ENCODE measurements at regions not wholly inside any gene's neighbourhood (a gene's known extent, or its start where the extent isn't known, plus 50 kb on each side); places are given as distances from the start of the nearest gene placed in this dataset.

DNA sequence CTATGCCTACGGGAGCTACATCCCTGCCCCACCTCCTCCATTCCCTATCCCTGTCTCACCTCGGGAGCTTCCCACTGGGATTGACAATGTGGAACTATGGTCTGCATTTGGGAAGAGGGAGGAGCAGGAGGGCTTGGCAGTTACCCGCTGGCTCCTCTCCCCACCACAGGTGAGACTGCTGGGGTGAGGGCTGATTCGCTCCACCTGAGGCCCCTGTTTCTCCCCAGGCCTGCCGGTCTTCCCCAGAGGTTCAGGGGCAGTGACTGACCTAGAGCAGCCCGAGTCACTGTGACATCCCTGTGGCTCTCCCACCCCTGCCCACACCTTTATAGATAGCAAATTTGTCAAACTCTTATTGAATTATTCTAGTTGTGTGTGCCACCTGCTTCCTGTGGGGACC, 252.6 kb downstream of the GLRX3 start:
- no peak overlapping the region for H3K4me3 ChIP-seq (ENCODE audit: low read depth, low read length)
- ChIA-PET CTCF (no interaction called here), POLR2A (no interaction called here)
- DNase-seq (ENCODE audit: low read depth, low spot score), result no peak
- TF ChIP-seq, protein P1, sequence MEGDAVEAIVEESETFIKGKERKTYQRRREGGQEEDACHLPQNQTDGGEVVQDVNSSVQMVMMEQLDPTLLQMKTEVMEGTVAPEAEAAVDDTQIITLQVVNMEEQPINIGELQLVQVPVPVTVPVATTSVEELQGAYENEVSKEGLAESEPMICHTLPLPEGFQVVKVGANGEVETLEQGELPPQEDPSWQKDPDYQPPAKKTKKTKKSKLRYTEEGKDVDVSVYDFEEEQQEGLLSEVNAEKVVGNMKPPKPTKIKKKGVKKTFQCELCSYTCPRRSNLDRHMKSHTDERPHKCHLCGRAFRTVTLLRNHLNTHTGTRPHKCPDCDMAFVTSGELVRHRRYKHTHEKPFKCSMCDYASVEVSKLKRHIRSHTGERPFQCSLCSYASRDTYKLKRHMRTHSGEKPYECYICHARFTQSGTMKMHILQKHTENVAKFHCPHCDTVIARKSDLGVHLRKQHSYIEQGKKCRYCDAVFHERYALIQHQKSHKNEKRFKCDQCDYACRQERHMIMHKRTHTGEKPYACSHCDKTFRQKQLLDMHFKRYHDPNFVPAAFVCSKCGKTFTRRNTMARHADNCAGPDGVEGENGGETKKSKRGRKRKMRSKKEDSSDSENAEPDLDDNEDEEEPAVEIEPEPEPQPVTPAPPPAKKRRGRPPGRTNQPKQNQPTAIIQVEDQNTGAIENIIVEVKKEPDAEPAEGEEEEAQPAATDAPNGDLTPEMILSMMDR (IDR thresholded peaks at IDR 0.05; ENCODE audit: insufficient read depth, low read length, missing control alignments), result no peak

DNA sequence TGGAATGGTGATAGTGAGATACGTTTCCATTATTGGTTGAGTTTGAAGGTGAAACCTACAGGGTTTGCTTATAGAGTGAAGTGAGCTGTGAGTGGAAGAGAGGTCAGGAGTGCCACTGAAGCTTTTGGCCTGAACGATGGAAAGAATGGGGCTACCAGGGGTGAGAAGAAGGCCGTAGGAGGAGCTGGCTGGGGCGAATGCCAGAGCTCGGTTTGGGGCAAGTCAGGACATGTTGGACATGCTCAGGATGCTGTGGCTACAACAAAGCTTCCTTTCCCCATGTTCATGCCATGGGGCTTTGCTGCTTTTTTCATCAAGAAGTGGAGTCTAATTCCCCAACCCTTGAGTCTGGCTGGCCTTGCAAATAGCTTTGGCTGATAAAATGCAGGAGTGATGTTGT, 253.7 kb downstream of the GLRX3 start:
- DNase-seq (ENCODE audit: low read depth, low spot score), result no peak
- CTCF ChIA-PET, result no interaction called here
- TF ChIP-seq, protein P1 (IDR thresholded peaks at IDR 0.05; ENCODE audit: insufficient read depth, low read length, missing control alignments), result no peak
- H3K4me3 ChIP-seq (ENCODE audit: low read depth, low read length), result no peak overlapping the region
- POLR2A ChIA-PET, result no interaction called here

DNA sequence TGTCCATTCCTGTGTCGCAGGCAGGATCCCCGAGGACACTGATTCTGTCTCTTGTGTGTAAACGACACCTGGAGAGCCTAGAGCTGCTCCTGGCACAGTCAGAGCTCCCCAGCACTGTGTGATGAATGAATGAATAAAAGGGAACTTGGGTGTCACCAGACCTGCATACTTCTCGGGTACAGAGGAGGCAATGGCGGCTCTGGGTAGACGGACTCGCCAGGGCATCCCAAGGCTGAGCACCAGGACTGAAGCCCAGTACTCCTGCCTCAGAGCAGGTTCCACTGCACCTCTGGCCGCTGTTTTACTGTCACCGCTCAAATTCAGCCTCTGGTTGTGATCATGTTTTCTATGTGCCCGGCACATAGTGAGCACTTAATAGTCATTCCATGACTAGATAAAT, 255.8 kb downstream of the GLRX3 start:
- DNase-seq (ENCODE audit: low read depth, low spot score), result no peak
- H3K4me3 ChIP-seq (ENCODE audit: low read depth, low read length), result no peak overlapping the region
- CTCF ChIA-PET, result no interaction called here
- TF ChIP-seq, protein P1 (IDR thresholded peaks at IDR 0.05; ENCODE audit: insufficient read depth, low read length, missing control alignments), result no peak
- POLR2A ChIA-PET, result no interaction called here

DNA sequence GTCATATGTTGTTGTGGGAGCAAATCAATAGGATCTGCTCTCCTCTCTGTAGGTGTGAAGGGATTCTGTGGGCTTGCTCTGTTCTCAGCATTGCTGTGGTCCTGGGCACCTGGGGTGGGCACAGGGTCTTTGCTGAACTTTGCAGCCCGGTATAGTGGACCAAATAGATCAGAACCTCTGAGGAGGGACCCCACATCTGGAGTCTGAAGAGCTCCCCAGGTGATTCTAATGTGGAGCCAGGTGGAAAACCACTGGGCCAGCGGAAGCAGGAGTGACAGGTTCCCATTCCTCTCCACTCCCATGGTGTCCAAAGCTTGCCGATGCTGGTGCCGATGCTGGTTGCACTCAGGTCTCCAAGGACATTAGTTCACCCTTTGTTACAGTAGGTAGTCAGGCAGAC, 257.2 kb downstream of the GLRX3 start:
- ChIA-PET CTCF (no interaction called here), POLR2A (no interaction called here)
- no peak overlapping the region for H3K4me3 ChIP-seq (ENCODE audit: low read depth, low read length)
- DNase-seq (ENCODE audit: low read depth, low spot score), result no peak
- TF ChIP-seq, protein P1 (IDR thresholded peaks at IDR 0.05; ENCODE audit: insufficient read depth, low read length, missing control alignments), result no peak

DNA sequence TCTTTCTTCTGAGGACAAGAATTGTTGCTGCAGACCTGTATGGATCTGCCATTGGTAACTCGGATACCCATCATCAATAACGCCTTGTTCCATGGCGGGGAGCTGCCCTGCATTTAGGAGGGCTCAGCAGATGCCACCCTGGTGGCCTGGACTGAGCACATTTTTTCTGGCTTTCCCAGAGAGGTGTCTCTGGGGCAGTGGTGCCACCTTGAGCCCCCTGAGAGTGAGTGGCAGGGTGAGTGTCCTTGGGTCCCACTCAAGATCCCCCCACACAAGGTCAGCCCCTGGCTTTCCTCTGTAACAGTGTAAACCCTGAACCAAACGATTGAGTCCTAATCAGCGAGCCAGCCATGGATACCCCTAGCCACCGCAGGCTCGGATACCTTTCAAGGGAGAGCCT, 258.6 kb downstream of the GLRX3 start:
- no peak overlapping the region for H3K4me3 ChIP-seq (ENCODE audit: low read depth, low read length)
- CTCF ChIA-PET, result no interaction called here
- TF ChIP-seq, protein P1 (IDR thresholded peaks at IDR 0.05; ENCODE audit: insufficient read depth, low read length, missing control alignments), result no peak
- POLR2A ChIA-PET, result no interaction called here
- DNase-seq (ENCODE audit: low read depth, low spot score), result no peak

DNA sequence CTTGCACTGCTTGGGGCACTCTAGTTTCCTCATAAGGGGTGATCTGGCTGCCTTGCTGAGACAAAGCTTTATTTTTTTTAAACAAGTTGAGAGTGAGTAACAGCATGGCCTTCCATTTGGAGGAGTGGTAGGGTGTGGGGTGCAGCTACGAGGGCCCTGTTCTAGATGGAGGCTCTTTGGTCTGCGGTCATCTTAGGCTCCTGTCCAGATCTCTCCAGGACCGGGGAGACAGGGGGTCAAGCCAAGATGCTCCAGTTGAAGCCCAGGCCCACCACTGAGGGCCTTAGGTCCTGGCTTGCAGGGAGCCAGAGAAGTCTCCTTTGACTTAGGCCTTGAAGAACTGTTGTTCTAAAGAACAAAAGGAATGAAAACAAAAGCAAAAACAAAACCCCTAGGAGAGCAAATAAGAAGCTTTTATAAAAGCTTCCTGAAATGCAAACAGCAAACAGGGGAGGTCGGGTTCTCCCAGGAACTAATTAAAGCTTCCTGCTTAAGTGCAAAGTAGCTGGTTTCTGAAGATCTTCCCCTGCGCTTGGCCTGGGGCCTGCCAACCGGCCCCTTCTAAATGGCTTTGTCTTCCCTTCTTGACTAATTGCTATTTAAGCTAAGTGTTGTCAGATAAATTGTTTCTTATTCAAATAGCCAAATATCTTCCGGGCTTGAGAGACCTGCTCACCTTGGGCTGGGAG, 259.2 kb downstream of the GLRX3 start:
- H3K4me3 ChIP-seq (ENCODE audit: low read depth, low read length), result no peak overlapping the region
- DNase-seq (ENCODE audit: low read depth, low spot score), result no peak
- TF ChIP-seq, protein P1 (IDR thresholded peaks at IDR 0.05; ENCODE audit: insufficient read depth, low read length, missing control alignments), result no peak
- ChIA-PET POLR2A (no interaction called here), CTCF (no interaction called here)
